ENCODE measurements at regions not wholly inside any gene's neighbourhood (a gene's known extent, or its start where the extent isn't known, plus 50 kb on each side); places are given as distances from the start of the nearest gene placed in this dataset.

DNA sequence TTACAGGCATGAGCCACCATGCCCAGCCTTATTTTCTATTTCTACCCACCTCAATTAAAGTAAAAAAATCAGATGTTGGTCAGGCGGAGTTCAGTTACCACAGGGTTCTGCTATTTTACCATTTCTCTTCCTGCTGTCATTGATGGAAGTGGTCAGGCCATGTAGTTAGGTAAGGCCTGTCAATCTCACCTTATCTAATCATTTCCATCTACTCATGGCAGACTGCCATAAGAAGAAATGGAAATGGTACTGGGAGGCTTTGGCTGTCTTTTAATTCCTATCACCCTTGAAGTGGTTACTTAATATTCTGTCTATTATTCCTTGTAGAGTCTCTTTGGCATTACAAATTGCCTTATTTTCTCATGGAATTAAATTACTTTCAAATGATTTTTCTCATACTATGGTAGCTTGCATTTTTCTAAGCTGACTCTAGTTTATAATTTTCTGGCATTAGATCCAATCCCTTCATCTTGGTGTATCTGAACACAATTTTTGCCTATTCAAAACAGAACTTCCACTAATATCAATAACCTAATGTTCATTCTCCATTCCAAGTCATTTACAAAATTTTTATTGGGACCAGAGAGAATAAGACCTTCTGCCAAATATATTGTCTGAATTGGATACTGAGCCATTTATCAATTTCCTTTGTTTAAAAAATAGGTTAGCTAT lies 198.7 kb downstream of the DACT1 start:
- TF ChIP-seq, protein P1, sequence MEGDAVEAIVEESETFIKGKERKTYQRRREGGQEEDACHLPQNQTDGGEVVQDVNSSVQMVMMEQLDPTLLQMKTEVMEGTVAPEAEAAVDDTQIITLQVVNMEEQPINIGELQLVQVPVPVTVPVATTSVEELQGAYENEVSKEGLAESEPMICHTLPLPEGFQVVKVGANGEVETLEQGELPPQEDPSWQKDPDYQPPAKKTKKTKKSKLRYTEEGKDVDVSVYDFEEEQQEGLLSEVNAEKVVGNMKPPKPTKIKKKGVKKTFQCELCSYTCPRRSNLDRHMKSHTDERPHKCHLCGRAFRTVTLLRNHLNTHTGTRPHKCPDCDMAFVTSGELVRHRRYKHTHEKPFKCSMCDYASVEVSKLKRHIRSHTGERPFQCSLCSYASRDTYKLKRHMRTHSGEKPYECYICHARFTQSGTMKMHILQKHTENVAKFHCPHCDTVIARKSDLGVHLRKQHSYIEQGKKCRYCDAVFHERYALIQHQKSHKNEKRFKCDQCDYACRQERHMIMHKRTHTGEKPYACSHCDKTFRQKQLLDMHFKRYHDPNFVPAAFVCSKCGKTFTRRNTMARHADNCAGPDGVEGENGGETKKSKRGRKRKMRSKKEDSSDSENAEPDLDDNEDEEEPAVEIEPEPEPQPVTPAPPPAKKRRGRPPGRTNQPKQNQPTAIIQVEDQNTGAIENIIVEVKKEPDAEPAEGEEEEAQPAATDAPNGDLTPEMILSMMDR (IDR thresholded peaks at IDR 0.05; ENCODE audit: low read depth, low read length, poor library complexity, severe bottlenecking) = no peak
- no peak for TF ChIP-seq EZH2phosphoT487 (IDR thresholded peaks at IDR 0.05; ENCODE audit: borderline replicate concordance, low read length)

Data from DOHH2 (cell line).